Occipital lobe (tissue), 1 donor: ENCODE measurements at regions not wholly inside any gene's neighbourhood (a gene's known extent, or its start where the extent isn't known, plus 50 kb on each side); places are given as distances from the start of the nearest gene placed in this dataset.

Source experiments
- DNase-seq: peaks from one replicate; lab custom pipeline; 2025; lab: John Stamatoyannopoulos, UW

DNA sequence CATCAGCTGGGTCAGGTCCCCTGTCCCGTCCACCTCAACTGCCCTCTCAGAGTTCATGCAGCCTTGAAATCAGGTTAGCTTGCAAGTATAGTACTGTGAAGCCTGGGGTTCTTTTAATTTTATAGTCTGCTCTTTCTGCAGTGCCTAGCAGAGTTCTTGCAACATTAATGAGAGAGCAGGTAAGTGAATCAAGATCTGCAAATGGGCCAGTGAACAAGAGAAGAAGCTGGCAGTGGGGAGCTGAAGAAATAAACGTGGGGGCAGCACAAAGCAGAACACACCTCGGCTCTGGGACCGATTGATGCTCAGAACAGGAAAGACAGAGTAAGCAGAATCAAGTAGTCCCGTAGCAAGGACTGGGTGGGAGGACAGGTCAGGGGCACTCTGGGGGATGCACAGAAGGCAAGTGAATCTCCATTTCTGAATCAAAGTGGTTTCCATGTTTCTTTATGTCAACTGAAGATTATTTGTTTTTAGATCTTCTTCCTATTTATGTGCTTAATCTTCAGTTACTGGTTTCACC, 675.5 kb downstream of the RNF144A start:
- DNase-seq, result no peak

DNA sequence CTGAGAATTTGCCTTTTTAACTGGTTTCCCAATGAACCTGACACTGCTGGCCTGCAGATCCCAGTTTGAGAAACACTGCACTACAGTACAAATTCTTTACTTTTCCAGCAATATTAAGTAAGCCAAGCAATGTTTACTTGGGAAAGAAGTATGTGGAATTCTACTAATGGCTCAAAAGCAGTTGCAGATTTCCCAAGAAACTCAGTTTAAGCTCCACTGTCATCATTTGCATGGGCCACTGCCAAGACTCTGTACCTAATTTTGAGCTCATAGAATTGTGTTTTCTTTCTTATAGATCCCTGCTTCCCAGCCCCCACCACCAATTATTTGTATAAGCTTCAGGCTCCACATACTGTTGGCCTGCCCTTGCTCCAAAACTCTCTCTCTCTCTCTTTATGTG, 676.1 kb downstream of the RNF144A start:
- no peak for DNase-seq

DNA sequence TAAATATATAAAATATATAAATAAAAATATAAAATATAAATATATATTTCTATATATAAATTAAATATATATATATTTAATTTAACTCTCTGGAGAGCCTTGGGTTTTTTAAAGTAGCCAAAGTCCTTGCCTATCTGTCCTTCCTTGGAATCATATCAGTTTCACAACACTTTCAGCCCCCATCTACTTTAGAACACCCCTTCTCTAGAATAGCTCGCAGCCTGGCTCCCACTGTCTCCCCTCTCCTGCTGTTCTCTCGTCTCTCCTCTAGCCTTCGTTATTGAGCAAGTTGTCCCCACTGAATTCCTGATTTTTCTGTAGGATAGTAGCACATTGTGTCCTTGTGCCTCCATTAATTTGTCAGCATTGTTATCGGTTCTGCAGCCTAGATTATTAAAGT, 677.0 kb downstream of the RNF144A start:
- no peak for DNase-seq

DNA sequence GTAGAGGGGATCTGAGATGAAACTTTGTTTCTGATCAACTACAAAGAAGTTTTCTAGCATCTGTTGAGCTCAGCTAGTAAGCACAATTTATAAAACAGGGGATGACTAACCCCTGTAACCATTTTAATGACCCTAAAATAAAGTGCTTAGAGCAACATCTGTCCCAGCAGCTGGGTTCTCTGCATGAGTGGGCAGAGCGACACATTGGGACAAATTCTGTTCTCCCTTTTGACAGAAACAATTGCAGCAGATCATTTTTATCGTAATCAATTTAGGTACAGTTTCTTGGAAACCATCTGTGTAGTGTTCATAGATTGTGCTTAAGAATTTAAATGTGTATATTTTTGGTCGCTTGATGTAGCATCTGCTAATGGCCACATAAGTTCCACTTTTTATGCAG, 678.0 kb downstream of the RNF144A start:
- DNase-seq, result no peak

DNA sequence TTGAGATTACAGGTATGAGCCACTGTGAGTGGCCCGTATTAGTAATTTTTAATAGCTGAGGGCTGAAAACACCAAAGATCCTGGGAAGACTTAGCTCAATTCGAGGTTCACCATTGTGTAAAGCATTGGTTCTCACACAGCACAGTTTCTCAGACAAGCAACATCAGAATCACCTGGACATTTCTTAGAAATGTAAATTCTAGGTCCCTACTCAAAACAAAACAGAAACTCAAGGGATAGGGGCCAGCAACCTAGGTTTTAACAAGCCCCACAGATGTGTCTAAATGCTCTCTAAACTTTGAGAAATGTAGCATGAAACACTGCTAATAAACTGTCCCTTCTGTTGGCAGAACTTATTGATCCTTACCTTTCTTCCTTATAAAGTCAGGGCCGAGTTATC, 681.2 kb downstream of the RNF144A start:
- no peak for DNase-seq

DNA sequence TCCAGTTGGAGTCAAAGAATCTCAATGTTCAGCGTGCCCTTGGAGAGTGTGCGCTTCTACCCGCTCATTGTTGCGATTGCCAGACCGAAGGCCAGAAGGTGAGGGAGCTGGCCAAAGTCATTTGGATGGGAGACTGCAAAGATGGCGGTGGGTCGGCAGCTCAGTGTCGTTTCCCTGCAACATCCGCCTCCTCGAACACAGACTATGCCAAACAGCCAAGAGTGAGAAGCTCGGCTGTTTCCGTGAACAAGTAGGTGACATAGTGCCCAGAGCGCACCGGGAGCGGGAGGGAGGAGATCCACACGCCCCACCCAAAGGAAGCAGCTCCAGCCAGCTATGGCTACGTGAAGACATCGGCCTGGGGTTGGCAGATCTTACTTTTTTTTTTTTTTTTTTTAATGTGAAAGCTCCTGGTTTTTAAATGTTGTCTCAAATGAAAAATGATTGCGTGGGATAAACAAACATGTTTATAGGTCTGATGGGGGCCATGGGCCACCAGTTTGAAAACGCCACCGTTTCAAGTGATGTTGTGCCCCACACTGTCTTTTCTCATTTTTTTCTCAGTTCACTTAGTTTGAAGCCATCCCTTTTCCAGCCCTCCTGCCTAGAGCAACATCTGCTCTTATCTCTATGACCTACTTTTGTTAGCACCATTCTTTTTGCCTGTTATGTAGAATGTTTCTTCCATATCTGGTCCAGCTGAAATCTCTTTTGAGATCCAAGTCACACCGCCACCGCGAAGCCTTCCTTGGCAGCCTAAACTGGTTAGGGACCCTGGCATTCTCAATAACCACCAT, 682.4 kb downstream of the RNF144A start:
- no peak for DNase-seq

DNA sequence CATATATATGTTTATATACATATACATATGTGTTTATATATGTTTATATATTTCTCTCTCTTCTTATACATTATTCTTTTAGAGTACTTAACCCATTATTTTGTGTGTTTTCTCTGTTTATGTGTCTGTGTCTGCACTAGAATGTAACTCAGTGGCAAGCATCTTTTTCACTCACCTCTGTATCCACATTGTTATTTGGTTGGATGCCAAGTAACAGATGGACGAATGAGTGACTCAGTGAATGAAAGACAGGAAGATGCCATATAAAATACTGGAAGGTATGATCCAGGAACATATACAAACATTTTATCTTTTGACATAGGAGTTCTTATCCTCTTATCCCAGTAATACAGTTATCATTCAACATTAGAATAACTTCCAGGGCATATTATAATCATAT, 684.8 kb downstream of the RNF144A start:
- DNase-seq, result no peak

DNA sequence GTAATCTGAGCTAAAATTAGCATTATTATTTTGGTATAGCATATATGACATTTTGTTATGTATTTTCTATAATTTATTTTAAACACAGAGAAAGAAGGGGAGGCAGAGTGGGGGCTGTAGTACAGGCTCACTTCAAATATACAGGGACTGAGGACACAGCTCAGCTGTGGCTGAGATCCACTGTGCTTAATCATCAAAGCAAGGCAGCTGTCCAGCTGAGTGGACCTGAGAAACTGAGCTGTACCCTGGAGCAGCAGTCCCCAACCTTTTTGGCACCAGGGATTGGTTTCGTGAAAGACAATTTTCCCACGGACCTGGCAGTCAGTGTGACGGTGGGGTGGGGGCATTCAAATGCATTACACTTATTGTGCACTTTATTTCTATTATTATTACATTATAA, 687.2 kb downstream of the RNF144A start:
- DNase-seq, result no peak

DNA sequence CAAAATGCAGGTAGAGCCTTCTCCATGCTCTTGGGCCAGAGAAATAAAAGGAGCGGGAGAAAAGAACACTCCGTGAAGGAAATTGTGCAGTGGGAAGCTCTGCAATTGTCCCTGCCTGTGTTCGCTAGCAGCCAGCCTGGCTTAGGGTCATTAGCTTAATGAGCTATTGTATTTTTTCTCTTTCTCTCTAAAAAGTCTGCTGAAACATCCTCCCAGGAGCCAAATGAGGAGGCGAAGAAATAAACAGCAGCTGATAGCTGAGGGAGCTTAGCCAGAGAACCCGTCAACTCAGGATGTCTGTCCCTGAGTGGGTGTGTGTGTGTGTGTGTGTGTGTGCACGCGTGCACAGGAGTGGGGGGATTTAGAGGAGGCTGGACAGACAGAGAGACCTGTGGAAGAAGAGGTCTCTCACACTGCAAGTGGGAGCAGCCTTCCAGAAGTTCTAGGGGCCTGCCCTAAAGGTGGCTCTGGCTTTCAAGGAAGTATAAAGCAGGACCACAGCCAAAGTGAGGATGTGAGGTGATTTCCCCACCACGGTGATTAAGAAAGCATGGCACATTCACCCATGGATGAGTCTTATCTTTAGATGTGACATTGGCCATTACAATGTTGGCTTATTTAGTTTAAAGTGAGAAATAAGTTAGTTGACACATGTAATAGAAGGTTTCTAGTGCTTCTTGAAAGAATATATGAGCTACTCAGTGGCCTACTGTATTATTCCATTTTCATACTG, 690.4 kb downstream of the RNF144A start:
- DNase-seq, result no peak

DNA sequence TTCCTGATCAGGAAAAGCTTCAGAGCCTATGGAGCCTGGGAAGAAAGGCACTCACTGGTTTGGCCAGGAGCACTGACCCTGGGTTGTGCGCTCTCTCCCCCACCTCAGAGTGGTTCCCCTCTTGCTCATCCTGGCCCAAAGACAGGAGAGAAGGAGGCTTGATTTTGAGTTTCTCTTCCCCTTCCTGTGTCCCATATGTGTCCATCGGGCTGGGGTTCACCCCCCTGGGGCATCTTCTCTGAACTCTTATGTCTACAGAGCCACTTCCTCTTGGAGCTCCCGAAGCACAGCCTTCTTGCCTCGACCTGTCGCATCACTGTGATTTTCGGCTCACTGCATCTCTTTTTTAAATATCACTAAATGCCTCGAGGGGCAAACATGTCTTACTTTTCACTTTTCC, 692.3 kb downstream of the RNF144A start:
- no peak for DNase-seq

DNA sequence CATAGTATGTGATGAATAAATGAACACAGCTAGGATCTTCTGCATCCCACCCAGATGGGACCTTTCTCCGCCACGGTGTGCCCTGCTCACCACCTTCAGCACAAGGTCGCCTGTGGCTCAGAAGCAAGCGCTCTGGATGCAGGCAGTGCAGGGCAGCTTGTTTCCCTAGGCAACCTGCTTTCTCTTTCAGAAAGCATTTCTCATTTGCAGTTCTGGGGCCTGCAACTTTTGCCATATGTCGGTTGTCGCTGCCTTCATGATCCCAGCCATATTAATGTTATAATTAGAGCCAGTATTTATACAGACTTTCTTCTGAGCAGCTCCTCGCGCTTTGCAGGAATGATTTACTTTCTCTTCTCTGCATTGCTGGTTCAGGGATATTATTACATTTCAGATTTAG, 692.8 kb downstream of the RNF144A start:
- no peak for DNase-seq

DNA sequence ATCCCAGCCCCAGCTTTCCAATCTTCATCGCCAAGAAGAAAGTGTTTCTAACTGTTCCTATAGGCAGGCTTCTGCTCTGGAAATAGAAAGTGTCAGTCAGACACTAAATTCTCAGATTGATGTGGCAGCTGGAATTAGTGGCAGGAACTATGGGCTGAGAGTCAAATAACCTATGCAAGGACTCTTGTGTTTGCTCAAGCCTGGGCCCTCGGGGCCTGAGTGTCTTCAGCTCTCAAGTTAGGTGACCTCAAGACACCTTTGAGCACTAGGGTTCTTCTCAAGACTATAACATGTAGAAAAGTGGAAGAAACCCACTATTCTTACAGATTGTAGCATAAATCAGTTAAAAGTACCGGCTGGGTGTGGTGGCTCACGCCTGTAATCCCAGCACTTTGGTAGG, 694.5 kb downstream of the RNF144A start:
- no peak for DNase-seq

DNA sequence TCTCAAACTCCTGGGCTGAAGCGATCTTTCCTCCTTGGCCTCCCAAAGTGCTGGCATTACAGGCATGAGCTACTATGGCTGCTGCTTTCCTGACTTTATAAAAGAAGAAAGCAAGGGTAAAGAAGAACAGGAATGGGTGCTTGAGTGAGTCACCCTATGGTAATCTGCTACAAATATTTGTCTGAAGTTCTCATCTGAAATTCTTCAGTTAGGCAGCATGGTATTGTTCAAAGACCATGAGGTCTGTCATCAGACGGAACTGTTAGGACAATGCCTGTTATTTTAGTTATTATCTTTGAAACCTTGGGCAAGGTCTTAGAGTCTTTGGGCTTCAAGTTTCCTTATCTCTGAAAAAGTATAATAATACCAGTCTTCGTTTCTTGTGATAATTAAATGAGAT, 695.8 kb downstream of the RNF144A start:
- DNase-seq, result no peak

DNA sequence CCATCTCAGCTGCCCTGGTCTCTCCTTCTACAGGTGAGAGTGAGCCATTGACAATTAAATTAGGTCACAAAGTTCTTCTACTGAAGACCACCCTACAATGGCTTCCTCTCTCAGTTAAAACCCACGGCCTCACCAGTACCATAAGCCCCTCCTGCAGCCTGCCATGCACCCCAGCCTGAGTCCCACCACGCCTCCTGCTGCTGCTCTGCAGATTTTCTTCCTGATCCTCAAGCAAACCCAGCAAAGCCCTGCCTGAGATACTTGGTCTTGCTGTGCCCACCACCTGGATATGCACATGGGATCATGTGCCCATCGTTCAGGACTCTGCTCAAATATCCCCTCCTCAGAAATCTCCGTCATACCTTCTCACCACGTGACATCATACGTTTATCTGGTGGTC, 696.6 kb downstream of the RNF144A start:
- no peak for DNase-seq

DNA sequence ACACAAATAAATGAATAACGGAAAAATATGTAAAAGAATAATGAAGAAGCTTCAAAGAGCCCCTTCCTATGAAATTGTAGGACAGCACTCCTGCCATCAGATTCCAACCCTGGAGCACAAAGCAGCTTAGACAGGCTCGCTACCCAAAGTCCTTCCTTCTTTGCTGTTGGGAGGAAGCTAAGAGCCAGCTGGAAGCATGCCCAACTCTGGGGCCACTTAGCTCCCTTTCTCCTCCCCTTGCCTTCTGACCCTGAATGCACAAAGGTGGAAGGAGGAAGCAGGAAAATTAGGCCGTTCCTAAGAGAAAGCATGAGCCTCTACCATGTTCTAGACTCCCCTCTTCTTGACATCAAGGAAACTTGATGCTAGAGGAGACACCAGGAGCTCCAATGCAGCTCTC, 700.8 kb downstream of the RNF144A start:
- no peak for DNase-seq

DNA sequence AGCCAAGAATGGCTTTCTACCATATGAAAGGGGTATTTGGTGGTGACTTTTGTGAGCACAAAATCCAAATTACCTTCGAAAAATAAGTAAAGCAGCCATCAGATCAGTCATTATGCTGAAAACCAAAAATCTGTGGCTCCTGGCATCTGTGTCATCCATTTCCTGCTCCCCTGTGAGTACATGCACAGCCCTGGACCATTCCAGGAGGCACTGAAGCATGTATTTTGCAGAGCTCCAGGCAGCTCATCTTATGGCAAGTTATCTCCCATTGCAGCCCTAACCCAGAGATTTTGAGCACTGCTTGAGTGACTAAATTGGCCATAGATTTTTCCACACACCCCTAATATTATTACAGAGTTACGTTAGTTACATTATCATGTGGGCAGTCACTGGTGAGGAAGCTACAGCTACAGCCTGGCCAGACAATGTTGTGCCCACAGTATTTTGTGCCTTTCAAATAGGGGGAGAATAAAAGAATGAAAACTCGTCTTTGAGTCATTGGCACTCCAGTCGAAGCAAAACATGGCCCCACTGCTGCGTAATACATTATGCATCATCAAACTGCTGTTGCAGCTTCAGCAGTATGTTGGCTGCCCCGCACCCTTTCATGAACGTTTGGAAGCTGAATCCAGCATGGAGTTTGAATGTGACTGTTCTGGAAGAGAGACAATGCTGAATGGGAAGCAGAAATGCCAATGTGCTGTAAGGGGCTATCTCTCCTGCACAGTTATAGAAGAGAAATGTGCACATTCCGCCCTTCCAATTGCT, 702.2 kb downstream of the RNF144A start:
- no peak for DNase-seq

DNA sequence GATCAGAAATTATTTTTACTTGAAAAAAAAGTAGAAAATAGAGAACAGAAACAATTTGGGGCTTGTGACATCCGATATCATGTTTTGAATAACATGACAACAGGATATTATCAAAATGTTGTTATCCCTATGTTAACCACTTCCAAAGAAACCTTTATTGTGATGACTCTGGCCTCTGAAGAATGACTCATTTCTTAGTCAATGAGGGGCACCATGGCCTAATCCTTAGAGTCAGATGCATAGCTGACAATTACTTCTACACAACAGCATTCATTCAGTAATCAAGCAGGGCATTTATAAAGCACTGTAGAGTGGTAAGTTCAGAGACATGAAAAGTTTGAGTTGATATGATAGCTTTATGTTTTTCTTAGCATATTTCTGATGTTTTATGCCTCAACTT, 703.0 kb downstream of the RNF144A start:
- DNase-seq, result no peak

DNA sequence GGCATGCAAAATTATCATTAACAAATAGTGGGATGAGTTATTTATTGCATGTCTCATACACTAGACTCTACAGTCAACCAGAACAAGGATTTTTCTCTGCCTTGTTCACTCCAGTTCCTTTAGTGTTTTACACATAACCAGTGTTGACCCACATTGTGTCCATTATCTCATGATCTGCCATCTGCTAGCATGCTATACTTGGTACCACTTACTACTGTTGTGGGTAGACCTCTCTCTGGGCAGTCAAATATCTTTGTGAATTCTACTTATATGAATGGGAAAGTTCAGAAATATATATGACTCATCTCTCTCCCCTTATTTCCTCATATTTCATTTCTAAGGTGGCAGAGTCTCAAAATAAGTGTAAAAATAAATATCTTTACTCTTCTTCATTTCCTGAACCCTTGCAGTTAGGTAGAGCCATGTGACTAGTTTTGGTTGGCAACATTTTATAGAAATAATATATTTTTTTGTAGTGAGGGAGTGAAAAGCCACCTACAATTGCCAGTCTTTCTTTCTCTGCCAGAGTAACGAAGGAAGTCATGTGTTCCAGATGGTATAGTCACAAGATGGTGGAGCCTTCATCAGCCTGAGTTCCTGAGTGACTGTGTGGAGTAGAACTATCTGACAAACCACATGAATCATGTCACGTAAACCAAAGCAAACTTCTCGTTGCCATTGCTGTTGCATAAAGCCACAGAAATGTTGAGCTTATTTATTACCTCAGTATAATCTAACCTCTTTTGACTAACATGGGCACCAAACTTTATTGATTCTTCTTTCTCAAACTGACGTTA, 704.0 kb downstream of the RNF144A start:
- DNase-seq, result no peak

DNA sequence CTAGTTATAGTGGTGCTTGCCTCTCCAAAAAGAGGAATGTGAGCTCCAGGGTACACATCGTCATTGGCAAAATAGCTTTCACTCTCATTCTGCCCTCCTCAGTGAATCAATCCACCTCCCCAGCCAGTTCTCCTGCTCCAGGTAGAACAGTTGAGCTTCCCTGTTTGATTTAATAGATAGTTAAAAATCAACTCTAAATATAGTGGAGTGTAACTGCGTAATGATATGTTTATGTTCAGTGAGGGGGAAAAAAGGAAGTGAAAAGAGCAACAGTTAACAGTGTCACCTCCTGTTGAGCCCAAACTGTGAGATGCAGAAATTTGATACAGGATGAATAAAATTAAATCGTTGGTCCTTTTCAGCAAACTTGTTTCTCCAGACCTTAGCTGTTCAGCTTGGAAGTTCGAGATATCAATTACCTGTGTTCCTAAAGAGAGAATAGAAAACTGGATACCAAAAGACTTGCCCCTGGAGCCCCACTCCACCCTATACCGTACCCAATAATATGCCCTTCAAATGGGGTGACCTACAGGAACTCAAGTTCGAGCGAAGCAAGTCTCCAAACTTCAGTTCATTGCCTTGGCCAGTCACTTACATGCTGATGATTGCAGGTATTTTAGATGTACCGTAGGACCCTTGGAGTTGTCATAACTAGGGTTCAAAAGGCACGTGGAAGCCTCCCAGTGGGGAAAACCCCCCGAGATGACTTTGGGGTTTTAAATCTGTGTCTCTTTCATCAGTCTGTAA, 708.4 kb downstream of the RNF144A start:
- no peak for DNase-seq

DNA sequence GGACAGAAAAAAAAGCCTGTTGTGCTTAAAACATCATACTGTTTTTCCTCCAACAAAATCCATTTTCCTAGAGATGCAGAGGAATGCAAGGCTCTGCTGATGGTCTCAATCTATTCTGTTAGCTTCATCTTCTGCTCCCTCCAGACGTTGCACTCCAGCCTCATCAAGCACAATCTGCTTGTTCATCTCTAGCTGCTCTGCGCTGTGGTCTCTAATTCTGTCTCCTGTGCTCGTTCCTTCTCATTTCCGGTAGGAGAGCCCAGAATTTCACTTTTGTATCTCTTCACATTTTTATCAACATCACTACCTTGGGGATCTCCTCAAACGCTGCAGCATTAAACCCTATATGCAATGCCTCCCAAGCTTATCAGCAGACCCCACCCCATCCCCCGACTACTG, 708.9 kb downstream of the RNF144A start:
- DNase-seq, result no peak

DNA sequence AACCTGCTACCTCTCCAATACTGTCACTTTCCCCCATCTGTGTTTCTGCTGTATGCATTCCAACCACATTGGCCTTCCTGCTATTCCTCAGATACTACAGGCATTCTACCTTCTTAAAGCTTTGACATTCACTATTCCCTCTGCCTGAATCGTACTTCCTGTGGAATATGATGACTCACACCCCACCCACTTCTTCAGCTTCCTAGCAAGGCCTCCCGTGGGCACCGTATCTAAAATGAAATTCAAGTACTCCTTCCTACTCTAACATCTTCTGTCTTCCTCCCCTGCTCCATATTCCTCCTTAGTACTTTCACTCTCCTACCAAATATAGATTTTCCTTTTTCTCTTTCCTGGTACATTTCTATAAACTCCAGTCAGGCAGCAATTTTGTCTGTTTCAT, 710.4 kb downstream of the RNF144A start:
- no peak for DNase-seq
